ENCODE measurements at regions not wholly inside any gene's neighbourhood (a gene's known extent, or its start where the extent isn't known, plus 50 kb on each side); places are given as distances from the start of the nearest gene placed in this dataset.

DNA sequence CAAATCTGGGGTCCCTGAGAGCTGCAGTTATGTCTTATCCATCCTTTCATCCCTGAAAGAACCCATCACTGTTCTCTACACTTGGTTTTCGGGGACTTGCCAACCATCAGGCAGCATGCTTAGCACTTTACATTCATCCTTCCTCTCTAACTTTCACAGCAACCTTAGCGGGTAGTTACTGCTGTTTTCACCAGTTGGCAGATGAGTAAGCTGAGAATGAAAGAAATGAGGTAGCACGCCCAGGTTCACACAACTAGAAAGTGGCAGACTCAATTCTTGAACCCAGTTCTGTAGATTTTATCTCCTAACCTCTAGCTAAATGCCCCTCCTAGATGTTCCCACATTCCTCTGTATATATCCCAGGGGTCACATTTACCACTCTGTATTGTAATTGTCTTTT, 342.0 kb upstream of the WWC1 start:
- no peak for DNase-seq
- intact Hi-C loops (cut with DNase I), result no loop called here

DNA sequence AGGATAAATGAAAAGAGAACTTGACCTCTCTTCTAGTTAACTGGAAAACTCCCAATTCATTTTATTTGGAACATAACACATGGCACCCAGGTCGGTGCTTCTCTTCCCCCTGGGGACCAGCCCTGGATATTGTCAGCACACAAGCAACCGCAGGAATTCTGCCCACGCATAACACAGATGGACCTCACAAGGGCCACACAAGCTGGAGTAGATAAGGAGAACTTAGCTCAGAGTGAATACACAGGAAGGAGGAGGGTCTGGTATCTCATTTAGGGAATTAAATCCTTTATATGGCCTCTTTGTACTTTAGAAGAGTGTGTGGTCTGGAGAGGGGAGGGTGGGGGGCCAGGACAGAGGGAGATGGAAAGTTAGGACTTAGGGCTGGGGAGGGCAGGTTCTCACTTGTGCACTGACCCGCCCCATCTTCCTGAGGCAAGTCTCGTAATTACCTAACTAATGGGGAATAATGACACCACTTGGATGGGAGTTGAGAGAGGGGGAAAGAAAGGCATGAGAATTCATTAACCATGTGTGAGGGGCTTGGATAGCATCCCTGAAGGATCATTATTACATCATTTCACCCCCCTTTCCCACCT, 341.2 kb upstream of the WWC1 start:
- 57 to 77% methylated on average over 5 of the region's 5 CpGs for WGBS, 2 donors
- no peak overlapping the region for H3K4me3 ChIP-seq (replicated peaks in 1 of 3)
- peaks cover 0 to 8% of the 10 kb centered on the region in 2 donors for H3K4me1 ChIP-seq
- no peaks in the 10 kb centered on the region for H3K27me3 ChIP-seq
- no peaks in the 10 kb centered on the region for H3K9me3 ChIP-seq
- DNase-seq, result no peak
- H3K27ac ChIP-seq, result no peak overlapping the region
- no peaks in the 10 kb centered on the region for H3K36me3 ChIP-seq
- intact Hi-C loops (cut with DNase I), result no loop called here
- no peak for TF ChIP-seq POLR2A (IDR thresholded peaks at IDR 0.05)
- TF ChIP-seq, protein P1, sequence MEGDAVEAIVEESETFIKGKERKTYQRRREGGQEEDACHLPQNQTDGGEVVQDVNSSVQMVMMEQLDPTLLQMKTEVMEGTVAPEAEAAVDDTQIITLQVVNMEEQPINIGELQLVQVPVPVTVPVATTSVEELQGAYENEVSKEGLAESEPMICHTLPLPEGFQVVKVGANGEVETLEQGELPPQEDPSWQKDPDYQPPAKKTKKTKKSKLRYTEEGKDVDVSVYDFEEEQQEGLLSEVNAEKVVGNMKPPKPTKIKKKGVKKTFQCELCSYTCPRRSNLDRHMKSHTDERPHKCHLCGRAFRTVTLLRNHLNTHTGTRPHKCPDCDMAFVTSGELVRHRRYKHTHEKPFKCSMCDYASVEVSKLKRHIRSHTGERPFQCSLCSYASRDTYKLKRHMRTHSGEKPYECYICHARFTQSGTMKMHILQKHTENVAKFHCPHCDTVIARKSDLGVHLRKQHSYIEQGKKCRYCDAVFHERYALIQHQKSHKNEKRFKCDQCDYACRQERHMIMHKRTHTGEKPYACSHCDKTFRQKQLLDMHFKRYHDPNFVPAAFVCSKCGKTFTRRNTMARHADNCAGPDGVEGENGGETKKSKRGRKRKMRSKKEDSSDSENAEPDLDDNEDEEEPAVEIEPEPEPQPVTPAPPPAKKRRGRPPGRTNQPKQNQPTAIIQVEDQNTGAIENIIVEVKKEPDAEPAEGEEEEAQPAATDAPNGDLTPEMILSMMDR (IDR thresholded peaks at IDR 0.05), result no peak

More for the DNA sequence above, 342.0 kb upstream of the WWC1 start:
- H3K4me3 ChIP-seq (replicated peaks in 1 of 3), result no peak overlapping the region
- no peak for TF ChIP-seq POLR2A (IDR thresholded peaks at IDR 0.05)
- TF ChIP-seq, protein P1 (IDR thresholded peaks at IDR 0.05), result no peak
- H3K36me3 ChIP-seq, result no peaks in the 10 kb centered on the region
- no peaks in the 10 kb centered on the region for H3K9me3 ChIP-seq
- WGBS, 2 donors, result 90 to 93% methylated on average over 3 of the region's 3 CpGs
- no peaks in the 10 kb centered on the region for H3K27me3 ChIP-seq
- H3K27ac ChIP-seq, result no peak overlapping the region
- peaks cover 0 to 8% of the 10 kb centered on the region in 2 donors for H3K4me1 ChIP-seq

DNA sequence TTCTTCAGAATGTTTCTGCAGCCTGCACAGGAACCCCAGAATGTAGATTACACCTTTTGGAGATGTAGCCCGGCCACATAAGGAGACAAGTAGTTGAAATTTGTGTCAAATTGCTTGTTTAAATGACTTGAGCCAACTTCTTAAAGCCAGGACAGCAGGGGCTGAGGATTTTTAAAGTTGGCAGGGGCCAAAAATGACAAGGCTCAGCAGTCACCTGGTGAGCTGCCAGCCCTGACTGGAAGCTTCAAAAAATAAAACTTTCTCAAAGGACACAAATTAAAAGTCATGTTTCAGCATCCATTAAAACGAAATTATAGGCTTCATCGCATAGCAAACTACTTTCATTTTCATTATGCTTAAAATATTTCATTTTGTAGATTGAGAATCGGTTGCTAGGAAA, 340.3 kb upstream of the WWC1 start:
- Histone ChIP-seq H3K4me3 (replicated peaks in 1 of 3) (no peak overlapping the region), H3K27me3 (no peaks in the 10 kb centered on the region), H3K27ac (no peak overlapping the region), H3K36me3 (no peaks in the 10 kb centered on the region), H3K4me1 (peaks cover 0 to 8% of the 10 kb centered on the region in 2 donors), H3K9me3 (no peaks in the 10 kb centered on the region)
- WGBS, 2 donors, result 27% methylated on average over 4 of the region's 4 CpGs
- TF ChIP-seq, protein P1 (IDR thresholded peaks at IDR 0.05), result no peak
- TF ChIP-seq POLR2A (IDR thresholded peaks at IDR 0.05), result no peak
- peak; percentile 53 to 68 for DNase-seq
- intact Hi-C loops (cut with DNase I), result no loop called here

DNA sequence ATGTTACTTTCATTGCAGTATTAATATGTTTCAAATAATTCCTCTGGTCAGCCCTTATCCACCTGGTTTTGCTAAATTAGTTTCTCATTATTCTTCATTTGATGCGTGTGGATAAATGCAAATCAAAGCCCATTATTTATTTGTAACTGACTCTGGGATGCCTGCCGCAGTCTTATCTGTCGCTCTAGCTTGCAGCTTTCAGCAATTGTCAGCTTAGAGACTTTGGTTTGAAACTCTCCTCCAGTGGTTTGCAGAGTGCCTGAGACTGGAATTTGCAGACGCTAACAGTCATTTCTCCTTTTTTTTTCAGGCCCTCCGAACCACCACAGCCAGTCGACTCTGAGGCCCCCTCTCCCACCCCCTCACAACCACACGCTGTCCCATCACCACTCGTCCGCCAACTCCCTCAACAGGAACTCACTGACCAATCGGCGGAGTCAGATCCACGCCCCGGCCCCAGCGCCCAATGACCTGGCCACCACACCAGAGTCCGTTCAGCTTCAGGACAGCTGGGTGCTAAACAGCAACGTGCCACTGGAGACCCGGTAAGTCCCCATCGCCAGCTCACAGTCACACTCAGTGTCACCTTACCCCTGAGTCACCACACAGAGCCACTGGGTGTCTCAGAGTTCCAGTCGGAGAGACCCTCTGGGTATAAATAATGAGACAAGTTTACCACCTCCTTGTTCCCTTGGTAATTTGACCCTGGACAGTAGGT, 339.0 kb upstream of the WWC1 start:
- Histone ChIP-seq H3K36me3 (no peaks in the 10 kb centered on the region), H3K27me3 (no peaks in the 10 kb centered on the region), H3K4me3 (replicated peaks in 1 of 3) (no peak overlapping the region), H3K4me1 (peaks cover 0 to 8% of the 10 kb centered on the region in 2 donors), H3K9me3 (no peaks in the 10 kb centered on the region), H3K27ac (no peak overlapping the region)
- intact Hi-C loops (cut with DNase I), result no loop called here
- DNase-seq, result no peak
- WGBS, 2 donors, result 77 to 80% methylated on average over 19 of the region's 19 CpGs
- TF ChIP-seq, protein P1 (IDR thresholded peaks at IDR 0.05), result no peak
- TF ChIP-seq POLR2A (IDR thresholded peaks at IDR 0.05), result no peak

DNA sequence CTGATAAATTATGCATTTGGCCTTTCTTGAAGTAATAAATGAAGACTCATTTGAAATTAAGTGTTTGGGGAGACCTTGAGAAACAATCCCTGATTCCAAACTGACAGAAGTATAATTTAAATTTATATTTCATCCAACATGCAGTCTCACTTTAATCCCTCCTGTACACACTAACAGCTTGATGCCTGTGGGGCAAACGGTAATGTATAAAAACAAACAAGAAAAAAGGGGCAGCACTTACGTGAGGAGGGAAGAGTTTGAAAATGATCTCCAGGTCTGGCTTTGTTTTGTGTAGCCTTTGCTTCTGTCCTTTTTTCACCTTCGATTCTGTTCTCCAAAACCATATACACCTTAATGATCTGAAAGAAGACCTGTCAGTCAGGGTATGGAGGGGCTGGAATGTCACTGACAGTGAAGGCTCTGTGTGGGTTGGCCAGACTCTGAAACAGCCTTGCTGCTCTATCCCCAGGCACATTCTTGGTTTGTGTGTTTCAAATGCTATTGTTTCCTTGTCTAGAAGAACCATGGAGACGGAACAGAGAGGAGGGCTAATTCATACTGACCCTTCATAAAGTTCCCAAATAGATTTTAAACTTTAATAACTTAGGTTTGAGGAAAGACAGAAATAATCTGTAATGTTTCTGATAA, 338.2 kb upstream of the WWC1 start:
- intact Hi-C loops (cut with DNase I), result no loop called here
- no peak overlapping the region for H3K27ac ChIP-seq

More for the DNA sequence above, 338.2 kb upstream of the WWC1 start:
- no peak for TF ChIP-seq POLR2A (IDR thresholded peaks at IDR 0.05)
- peaks cover 0 to 8% of the 10 kb centered on the region in 2 donors for H3K4me1 ChIP-seq
- WGBS, 2 donors, result 64 to 84% methylated on average over 4 of the region's 4 CpGs
- H3K4me3 ChIP-seq (replicated peaks in 1 of 3), result no peak overlapping the region
- no peaks in the 10 kb centered on the region for H3K36me3 ChIP-seq
- H3K27me3 ChIP-seq, result no peaks in the 10 kb centered on the region
- no peak for DNase-seq
- no peaks in the 10 kb centered on the region for H3K9me3 ChIP-seq

All from thyroid gland (tissue), 4 donors.